ENCODE measurements at regions not wholly inside any gene's neighbourhood (a gene's known extent, or its start where the extent isn't known, plus 50 kb on each side); places are given as distances from the start of the nearest gene placed in this dataset.

GRCh38 chr5:124252747-124253146 lies 493.7 kb downstream of the ZNF608 start:
- no peak for TF ChIP-seq CTCF (conservative IDR thresholded peaks at IDR 0.05 in 1 of 2, IDR thresholded peaks at IDR 0.05 in 1 of 2; ENCODE audit: low read depth in 1 of 2, low read length in 2 of 2)
- no peak for TF ChIP-seq EZH2 (IDR thresholded peaks at IDR 0.05; ENCODE audit: low read length, missing control alignments)

Measured in fibroblast of lung (primary cell).